NCI-H2171 (cell line): ENCODE measurements at regions not wholly inside any gene's neighbourhood (a gene's known extent, or its start where the extent isn't known, plus 50 kb on each side); places are given as distances from the start of the nearest gene placed in this dataset.
"Not testable (repeated sequence)": the region's sequence is repeated elsewhere in the genome, so short reads cannot be mapped to it uniquely, and the experiment has no call there.

ENCODE experiments used
- DNase-seq: peaks from one replicate; lab custom pipeline; 2025; lab: John Stamatoyannopoulos, UW

- DNase-seq: no peak
These were observed 128.0 kb downstream of the ATP23 start for GRCh38 chr12:58069268-58069963.

DNA sequence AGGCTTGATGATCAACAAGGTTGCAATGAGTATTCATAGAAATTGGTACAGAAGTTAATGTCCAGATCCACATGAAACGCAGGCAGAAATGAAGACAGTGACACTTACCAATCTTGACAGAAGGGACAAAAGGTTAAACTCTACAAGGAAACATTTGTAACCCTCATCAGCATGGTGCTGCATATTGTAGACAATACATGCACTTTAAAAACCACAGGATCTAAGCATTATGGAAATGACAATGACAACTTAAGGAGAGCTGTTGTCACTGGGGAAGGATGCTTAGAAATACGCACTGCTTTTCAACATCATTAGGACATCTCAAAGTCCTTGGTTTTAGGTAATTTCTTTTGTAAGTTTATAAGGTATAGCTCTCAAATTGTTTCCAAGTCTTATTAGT, 130.6 kb downstream of the ATP23 start:
- no peak for DNase-seq

- DNase-seq: no peak
These were observed 132.9 kb downstream of the ATP23 start for GRCh38 chr12:58074259-58074658.

GRCh38 chr12:58079806-58080205, 138.4 kb downstream of the ATP23 start:
- no peak for DNase-seq

DNA sequence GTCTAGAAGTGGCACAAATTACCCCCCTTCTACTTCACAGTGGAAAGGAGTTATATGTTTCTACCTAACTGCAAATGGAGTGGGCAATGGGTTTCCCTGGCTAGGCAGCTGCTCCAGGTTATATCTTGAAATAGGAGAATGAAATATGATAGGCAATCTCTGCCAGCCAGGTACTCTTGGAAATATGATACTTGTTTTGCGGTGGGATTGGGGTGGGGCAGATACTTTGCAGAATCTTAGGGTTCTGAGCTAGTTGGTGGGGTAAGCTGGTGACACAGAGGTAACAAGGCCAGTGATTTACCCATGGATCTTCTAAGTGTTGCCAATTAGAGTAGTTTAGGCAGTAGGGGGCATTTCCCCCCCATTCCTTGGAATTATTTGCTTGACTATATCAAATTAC, 140.1 kb downstream of the ATP23 start:
- peak; percentile 74 for DNase-seq

DNA sequence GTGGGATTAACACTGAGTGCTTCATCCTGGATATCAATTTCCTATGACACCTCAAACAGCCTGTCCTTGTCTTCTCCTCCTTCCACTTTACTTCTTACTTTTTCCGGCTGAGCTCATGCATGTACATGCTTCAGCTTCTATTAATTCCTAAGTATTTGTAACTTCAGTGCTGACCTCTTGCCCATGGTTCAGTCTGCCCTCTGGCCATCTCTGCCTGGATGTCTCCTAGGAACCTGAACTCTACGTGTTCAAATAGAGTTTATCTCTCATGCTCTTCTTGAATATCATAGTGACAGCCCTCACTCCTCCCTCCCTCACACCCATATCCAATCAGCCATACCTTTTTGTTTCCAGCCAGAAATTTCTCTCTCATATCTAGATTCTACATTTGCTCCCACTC, 141.6 kb downstream of the ATP23 start:
- DNase-seq: no peak

DNA sequence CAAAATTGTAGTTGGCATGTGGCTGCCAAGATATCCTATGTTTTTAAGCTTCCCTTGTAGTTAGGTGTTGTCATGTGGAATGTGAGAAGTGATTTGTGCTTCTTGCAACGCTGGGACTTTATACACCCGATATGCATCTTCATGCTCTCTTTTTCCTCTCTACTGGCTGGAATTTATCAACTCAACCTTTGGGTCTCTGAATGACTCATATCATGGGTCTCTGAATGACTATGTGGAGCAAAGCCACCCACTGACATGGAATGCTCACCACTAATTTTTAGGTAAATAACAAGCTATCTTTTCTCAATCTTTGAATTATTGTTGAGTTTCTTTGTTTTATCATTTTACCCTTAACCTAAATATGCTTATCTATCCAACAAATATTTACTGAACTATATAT, 144.6 kb downstream of the ATP23 start:
- DNase-seq: no peak

- no peak for DNase-seq
These were observed 145.6 kb downstream of the ATP23 start for GRCh38 chr12:58086930-58087329.

DNA sequence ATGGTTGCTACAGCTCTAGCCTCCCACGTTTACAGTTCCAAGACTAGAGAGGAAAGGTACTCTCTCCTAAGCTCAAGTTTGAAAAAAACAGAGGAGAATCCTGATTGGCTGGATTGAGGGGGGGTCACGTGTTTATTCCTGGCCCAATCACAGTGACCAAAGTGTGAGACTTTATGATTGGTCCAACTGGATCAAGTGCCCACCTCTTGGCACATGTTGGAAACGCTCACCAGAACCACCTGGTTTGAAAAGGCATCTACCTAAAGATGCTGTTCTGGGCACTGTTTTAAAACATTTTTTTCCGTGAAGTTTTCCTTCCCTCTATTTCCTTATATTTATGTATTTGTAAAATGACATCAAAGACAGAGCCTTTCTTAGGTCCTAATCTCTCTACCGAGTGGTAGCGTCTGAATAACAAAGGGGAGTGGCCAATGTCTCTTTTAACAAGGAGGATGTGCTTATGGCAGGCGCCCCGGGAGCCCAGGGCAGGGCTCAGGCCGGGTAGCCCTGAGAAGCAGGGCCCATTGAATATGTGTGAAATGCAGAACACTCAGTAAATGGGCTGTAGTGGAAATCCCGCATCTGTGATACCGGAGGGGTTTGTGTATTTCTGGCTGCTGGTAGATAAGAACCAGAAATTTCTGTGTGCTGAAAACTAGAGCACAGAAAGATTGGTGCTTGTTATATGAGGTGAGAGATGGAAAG, 146.2 kb downstream of the ATP23 start:
- DNase-seq: no peak

GRCh38 chr12:58089588-58089987, 148.2 kb downstream of the ATP23 start:
- no peak for DNase-seq

- no peak for DNase-seq
These were observed 149.3 kb downstream of the ATP23 start for GRCh38 chr12:58090685-58091084.

GRCh38 chr12:58095002-58095401, 153.6 kb downstream of the ATP23 start:
- no peak for DNase-seq

DNA sequence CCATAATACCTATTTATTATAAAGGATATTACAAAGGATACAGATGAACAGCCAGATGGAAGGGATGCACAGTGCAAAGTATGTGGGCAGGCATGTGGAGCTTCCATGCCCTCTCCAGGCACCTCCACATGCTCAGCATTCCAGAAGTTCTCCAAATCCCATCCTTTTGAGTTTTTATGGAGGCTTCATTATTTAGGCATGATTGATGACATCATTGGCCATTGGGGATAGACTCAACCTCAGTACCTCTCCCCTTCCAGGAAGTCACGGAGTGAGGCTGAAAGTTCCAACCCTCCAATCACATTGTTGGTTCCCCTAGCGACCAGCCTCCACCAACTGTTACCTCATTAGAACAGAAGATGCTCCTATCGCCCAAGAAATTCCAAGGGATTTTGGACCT, 156.4 kb downstream of the ATP23 start:
- DNase-seq: no peak

GRCh38 chr12:58099476-58099875, 158.1 kb downstream of the ATP23 start:
- no peak for DNase-seq

GRCh38 chr12:58104351-58104755, 163.0 kb downstream of the ATP23 start:
- no peak for DNase-seq

DNA sequence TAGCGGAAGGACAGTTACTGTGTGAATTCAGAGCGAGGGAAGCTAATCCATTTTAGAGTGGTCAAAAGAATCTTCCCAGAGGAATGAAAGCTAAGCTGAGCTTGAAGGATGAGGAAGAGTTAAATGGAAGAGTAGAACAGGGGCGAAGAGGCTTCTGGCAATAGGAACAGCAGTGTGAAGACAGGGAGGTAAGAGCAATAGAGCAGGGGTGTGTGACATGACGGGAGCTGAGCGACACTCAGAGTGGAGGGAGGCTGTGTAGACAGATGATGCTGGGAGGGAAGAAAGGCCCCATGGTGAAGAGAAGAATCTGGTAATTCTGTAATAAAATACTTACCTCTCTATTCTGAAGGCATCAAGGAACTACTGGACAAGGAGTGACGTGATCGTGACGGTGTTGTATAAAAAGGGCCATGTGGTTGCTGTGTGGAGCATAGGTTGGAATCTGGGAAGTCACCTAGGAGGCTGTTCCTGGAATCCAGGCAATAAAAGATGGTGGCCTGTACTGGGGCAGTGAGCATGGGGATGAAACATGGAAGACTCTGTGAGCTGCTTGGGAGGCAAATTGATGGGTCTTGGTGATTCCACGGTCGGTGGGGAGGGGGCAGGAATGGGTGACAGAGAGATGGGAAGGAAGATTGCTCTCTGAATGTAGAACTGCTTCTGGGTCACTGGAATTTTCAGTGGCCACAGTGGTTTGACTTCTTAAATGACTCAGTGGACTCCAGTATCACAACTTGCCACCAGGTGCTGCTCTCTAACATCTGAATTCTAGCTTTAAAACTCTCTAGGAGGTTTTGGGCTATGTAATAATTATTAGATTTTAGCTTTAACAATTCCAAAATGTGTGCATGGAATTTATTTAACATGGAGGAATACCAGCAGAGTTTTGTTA, 164.1 kb downstream of the ATP23 start:
- no peak for DNase-seq

- DNase-seq: no peak
These were observed 164.8 kb downstream of the ATP23 start for GRCh38 chr12:58106195-58106594.

GRCh38 chr12:58117201-58117600, 175.8 kb downstream of the ATP23 start:
- DNase-seq: no peak

- no peak for DNase-seq
These were observed 176.3 kb downstream of the ATP23 start for GRCh38 chr12:58117667-58118066.

DNA sequence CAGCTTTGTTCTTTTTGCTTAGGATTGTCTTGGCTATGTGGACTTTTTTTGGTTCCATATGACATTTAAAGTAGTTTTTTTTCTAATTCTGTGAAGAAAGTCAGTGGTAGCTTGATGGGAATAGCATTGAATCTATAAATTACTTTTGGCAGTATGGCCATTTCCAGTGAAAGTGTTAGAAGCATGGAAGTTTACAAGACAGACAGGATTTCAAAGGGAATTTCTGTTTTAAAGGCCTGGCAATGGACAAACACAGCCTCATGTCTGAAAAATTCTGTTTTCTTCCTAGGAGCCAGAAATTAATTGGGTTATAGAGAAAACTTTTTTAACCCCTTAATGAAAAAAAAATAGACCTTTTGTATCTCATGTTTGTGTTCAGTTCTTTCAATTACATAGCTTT, 184.4 kb downstream of the ATP23 start:
- not testable (repeated sequence) for DNase-seq

- no peak for DNase-seq
These were observed 190.8 kb downstream of the ATP23 start for GRCh38 chr12:58131986-58132755.

GRCh38 chr12:58138424-58138823, 197.1 kb downstream of the ATP23 start:
- DNase-seq: no peak
